Right forelimb (tissue), 1 donor: ENCODE measurements at regions not wholly inside any gene's neighbourhood (a gene's known extent, or its start where the extent isn't known, plus 50 kb on each side); places are given as distances from the start of the nearest gene placed in this dataset.
"Not testable (repeated sequence)": the region's sequence is repeated elsewhere in the genome, so short reads cannot be mapped to it uniquely, and the experiment has no call there.

Experiments
- DNase-seq: peaks from one replicate; pipeline ENCODE4 v3.0.0-alpha.2; 2018

GRCh38 chr5:160479220-160479619 lies 57.6 kb downstream of the PTTG1 start:
- no peak for DNase-seq

- no peak for DNase-seq
Measured at GRCh38 chr5:160479926-160480325, 58.3 kb downstream of the PTTG1 start.

- no peak for DNase-seq
Measured at GRCh38 chr5:160480652-160481051, 59.0 kb downstream of the PTTG1 start.

DNA sequence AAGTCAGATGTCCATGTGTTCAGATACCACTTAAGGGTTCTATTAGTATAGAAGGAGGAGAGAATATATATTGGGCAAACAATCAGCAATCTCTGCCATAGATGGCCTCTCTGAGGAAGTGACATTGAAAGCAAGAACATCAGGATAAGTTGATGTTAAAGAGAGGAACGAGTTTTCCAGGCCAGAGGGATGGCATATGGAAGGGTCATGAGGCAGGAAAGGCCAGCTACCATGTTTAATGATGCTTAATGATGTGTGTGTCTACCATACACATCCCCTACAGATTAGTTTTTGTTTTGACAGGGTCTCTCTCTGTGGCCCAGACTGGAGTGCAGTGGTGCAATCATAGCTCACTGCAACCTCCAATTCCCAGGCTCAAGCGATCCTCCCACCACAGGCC lies 63.0 kb downstream of the PTTG1 start:
- no peak for DNase-seq

- no peak for DNase-seq
Measured at GRCh38 chr5:160485364-160485969, 63.8 kb downstream of the PTTG1 start.

- no peak for DNase-seq
Measured at GRCh38 chr5:160486573-160486972, 64.9 kb downstream of the PTTG1 start.

DNA sequence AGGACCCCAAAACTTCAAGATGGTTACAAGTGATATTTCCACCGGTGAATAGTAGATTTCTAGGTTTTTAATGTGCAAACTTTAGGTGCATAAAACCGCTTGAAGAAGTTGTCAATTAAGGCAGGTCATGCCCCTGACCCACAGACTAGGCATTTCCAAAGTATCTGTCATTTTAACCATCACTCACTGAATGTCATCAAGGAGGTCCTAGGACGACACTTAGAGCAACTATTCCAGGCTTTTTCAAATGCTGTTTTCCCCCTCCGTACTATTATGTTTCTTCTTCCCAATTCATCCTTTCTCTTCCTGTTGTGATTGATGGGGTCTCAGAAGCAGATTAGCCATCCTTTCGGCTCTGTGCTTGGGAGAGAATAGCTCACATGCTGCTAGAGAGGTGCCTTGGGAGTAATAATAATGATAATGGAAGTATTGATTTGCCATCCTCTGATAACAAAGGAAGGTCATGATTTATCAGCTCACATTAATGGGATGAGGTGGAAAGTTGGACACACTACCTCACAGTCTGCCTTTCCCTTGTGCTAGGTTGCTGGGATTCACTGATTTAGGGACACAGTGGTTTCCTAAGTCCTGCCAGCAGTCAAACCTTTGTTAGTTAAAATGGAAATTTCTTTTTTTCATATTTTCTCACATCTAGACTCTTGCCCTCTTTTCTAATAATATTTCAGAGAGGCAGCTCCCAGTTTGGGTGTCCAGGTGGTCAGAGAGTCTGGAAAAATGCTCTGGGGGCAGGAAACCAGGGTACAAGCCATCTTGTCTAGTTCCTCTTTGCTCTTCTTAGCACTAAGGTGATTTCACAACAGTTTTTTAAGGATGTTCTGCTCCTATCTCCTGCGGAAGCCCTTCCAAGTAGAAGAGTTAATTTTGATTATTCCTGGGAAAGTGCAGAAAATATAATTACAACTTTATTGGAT lies 67.0 kb downstream of the PTTG1 start:
- DNase-seq = no peak

DNA sequence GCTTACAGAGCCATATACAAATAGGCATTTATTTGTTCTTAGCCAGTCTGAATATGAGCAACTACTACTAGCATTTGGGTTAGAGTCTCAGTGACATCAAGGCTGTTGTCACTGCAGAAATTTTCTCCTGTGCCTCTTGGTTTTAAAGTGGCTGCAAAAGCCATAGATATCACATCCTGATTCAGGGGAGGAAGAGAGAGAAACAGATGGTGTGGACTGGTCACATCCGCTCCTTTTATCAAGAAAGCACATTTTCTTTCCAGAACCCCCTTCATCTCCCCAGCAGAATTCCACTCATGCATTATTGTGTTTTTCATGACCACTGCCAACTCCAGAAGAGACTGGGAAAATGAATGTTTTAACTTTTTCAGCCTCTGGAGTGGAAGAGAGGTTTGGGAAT lies 69.8 kb downstream of the PTTG1 start:
- DNase-seq = no peak

DNA sequence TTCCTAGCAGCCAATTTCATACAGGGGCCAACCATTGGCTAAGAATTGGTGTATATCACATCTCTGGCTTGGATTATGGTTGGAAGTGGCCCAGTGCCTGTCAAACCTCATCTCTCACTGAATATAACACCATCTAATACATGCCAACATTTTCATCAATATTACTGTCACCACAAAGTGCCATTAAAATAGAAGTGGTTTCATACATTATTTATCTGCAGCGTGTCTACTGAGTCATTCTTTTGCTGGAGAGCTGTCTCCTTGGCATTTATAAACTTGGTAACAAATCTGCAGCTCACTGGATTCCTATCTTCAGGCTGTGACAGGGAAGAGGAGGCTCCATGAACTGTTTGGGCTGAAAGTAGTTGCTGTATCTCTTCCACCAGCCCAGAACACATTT lies 70.9 kb downstream of the PTTG1 start:
- DNase-seq = no peak

DNA sequence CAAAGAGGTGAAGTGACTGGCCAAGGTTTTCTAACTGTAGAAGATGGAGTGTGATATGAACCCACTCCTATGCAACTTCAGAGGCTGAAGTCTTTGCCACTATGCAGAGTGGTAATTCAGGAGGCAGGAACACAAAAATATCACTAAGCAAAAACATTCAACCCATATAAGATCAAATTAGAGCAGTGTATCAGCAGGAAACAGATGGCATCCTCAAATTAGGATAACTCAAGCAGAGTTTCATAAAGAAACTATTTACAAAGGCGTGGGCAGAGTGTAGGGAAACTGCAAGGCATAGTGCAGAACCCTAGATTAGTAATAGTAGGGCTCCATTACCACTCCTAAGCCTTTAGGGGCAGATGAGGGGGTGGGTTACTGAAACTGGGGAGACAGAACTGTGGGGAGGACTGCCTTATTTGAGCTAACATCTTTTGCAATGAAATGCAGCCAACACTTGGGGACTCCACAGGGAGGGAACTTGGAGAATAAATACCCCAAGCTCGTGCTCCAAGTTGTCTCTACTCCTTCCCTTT lies 72.2 kb downstream of the PTTG1 start:
- no peak for DNase-seq

DNA sequence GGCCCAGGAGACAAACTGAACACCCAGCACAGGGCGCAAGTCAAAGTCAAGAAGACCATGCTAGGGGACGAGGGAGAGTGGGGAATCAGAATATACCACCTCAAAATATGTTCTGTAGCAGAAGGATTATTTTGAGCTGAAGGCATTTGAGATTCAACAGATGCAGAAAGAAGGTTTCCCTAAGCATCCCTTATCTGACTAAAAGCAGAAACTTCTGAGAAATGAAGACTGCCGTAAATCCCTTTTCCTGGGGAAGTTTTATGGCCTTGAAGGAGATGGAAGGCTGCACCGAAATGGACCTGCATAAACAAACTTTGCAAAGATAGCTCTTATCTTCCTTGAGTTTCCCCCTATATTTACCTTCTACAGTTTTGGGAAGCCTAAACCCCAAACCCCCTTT lies 72.8 kb downstream of the PTTG1 start:
- DNase-seq = no peak

DNA sequence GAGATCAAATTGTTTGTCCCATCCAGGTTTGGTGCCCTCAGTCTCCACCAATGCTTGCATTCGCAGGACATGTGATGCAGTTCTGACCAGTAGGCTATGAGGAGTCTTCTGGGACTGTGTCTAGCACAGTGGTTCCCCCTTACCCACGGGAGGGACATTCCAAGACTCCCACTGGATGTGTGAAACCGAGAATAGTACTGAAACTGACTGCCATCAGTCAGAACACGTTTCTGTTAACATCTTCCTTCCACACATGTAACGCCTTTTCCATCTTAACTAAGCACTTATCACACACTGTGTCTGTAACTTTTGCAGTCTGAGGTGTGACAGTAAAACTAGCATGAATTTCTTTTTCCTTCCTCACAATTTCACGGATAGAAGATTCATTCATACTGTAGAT lies 74.7 kb downstream of the PTTG1 start:
- no peak for DNase-seq

DNA sequence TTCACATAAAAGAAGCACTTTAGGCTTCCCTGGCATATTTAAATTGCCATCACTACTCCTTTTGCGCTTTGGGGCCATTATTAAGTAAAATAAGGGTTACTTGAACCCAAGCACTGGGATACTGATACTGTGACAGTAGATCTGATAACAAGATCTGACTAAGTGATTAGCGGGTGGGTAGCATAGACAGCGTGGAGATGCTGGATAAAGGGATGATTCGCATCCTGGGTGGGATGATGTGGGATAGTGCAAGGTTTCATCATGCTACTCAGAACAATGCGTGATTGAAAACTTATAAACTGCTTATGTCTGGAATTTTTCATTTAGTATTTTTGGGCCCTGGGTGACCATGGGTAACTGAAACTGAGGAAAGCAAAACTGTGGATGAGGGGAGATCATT lies 75.1 kb downstream of the PTTG1 start:
- DNase-seq = no peak

GRCh38 chr5:160497878-160498277 lies 76.2 kb downstream of the PTTG1 start:
- DNase-seq = no peak

DNA sequence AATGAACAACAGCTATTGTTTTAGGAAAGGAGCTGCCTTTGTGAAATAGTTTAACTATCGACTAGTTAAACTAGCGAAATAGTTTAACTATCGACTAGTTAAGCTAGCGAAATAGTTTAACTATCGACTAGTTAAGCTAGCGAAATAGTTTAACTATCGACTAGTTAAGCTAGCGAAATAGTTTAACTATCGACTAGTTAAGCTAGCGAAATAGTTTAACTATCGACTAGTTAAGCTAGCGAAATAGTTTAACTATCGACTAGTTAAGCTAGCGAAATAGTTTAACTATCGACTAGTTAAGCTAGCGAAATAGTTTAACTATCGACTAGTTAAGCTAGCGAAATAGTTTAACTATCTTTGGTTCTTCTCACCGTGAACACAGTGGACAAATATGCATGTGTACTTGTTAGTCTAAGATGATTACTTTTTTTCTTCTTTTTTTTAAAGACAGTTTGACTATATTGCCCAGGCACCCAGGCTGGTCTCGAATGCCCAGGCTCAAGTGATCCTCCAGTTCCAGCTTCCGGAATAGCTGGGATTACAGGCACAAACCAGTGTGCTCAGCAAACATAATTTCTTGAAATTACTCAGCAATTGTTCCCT lies 76.9 kb downstream of the PTTG1 start:
- DNase-seq = not testable (repeated sequence)

- DNase-seq = no peak
Measured at GRCh38 chr5:160500786-160501779, 79.4 kb downstream of the PTTG1 start.

GRCh38 chr5:160504906-160505305 lies 83.3 kb downstream of the PTTG1 start:
- no peak for DNase-seq

GRCh38 chr5:160506006-160507004 lies 84.7 kb downstream of the PTTG1 start:
- DNase-seq = no peak

- no peak for DNase-seq
Measured at GRCh38 chr5:160507221-160507721, 85.6 kb downstream of the PTTG1 start.

- peak; percentile 65 for DNase-seq
Measured at GRCh38 chr5:160508780-160509361, 87.2 kb downstream of the PTTG1 start.
